ENCODE measurements at regions not wholly inside any gene's neighbourhood (a gene's known extent, or its start where the extent isn't known, plus 50 kb on each side); places are given as distances from the start of the nearest gene placed in this dataset.

DNA sequence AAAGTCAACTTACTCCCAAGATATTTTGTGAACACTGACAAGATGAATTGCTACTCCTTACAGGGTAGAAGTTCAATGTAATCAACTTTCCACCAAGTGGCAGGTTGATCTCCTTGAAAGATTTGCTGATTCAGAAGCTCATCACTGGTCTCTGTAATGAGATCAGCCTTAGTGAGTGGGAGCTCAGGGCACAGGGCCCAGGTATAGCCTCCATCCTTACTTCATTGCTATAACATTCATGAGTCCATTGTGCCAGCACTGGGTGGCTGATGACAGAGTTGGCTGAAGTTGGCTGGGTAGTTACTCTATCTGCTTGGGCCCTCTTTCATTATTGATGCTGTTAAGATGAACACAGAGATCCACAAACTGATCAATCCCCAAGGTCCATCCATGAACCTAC lies 379.0 kb downstream of the IRS1 start:
- TF ChIP-seq, protein P1, sequence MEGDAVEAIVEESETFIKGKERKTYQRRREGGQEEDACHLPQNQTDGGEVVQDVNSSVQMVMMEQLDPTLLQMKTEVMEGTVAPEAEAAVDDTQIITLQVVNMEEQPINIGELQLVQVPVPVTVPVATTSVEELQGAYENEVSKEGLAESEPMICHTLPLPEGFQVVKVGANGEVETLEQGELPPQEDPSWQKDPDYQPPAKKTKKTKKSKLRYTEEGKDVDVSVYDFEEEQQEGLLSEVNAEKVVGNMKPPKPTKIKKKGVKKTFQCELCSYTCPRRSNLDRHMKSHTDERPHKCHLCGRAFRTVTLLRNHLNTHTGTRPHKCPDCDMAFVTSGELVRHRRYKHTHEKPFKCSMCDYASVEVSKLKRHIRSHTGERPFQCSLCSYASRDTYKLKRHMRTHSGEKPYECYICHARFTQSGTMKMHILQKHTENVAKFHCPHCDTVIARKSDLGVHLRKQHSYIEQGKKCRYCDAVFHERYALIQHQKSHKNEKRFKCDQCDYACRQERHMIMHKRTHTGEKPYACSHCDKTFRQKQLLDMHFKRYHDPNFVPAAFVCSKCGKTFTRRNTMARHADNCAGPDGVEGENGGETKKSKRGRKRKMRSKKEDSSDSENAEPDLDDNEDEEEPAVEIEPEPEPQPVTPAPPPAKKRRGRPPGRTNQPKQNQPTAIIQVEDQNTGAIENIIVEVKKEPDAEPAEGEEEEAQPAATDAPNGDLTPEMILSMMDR (IDR thresholded peaks at IDR 0.05) = no peak
- TF ChIP-seq POLR2A (IDR thresholded peaks at IDR 0.05) (no peak), POLR2AphosphoS5 (IDR thresholded peaks at IDR 0.05) (no peak), EP300 (IDR thresholded peaks at IDR 0.05) (no peak)
